GM12891 (cell line): ENCODE measurements at regions not wholly inside any gene's neighbourhood (a gene's known extent, or its start where the extent isn't known, plus 50 kb on each side); places are given as distances from the start of the nearest gene placed in this dataset.

Experiments
- POLR2A ChIP-seq: IDR thresholded peaks from 2 replicates; pipeline ENCODE4 v1.6.1; 2011; ENCODE audit warnings: low read depth, low read length, control low read depth
- POLR2AphosphoS5 ChIP-seq: IDR thresholded peaks from 2 replicates; pipeline ENCODE4 v1.6.1; 2011; ENCODE audit warnings: low read depth, low read length, control low read depth
- POU2F2 ChIP-seq: IDR thresholded peaks from 2 replicates; pipeline ENCODE4 v1.6.1; 2011; ENCODE audit warnings: low read depth, mild to moderate bottlenecking, control low read depth, low read length, moderate library complexity

DNA sequence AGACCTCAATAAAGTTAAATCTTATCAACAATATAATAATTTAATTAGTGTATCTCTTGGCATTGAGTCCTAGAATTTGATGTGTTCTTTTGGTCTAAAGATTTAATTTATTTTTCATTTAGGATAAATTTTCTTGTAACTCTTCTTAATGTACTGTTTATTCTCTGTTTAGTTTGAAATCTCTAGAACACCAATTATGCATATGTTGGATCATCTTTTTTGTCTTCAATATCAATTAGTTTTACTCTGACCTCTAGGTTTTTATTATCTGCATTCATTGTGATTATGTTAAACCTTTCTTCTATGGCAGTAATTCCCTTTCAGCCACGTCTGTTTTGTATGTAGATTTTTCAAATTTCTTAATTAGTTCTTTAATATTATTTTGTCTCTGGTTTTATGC, 93.8 kb upstream of the ARHGEF7 start:
- no peak for TF ChIP-seq POLR2A
- no peak for TF ChIP-seq POLR2AphosphoS5
- no peak for TF ChIP-seq POU2F2
